HG02970 (cell line): ENCODE measurements at regions not wholly inside any gene's neighbourhood (a gene's known extent, or its start where the extent isn't known, plus 50 kb on each side); places are given as distances from the start of the nearest gene placed in this dataset.

Source experiments
- ATAC-seq: cut with Tn5 transposase; IDR thresholded peaks from one replicate; pipeline ENCODE4 v1.9.1; 2021; ENCODE audit warnings: mild to moderate bottlenecking, moderate library complexity, moderate number of reproducible peaks; ENCODE audit not compliant: unreplicated experiment, low FRiP score

DNA sequence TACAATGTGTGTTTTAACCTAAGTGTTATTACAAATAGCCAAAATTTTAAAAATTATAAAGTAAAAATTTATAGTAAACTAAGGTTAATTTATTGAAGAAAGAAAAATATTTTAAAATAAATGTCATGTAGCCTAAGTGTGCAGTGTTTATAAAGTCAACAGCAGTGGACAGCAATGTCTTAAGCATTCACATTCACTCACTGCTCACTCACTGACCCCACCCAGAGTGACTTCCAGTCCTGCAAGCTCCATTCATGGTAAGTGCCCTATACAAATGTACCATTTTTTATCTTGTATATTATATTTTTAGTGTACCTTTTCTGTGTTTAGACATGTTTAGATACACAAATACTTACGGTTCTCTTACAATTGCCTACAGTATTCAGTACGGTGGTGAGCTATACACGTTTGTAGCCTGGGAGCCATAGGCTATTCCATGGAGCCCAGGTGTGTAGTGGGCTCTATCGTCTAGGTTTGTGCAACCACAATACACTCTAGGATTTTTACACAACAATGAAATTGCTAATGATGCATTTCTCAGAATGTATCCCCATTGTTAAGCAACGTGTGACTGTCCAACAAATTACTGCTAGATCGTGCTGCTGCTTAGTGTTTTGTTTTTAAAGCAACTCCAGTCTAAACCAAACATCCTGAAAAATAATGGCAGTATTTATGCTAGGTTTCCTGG is 108.9 kb upstream of the NAMPT start:
- no peak for ATAC-seq

DNA sequence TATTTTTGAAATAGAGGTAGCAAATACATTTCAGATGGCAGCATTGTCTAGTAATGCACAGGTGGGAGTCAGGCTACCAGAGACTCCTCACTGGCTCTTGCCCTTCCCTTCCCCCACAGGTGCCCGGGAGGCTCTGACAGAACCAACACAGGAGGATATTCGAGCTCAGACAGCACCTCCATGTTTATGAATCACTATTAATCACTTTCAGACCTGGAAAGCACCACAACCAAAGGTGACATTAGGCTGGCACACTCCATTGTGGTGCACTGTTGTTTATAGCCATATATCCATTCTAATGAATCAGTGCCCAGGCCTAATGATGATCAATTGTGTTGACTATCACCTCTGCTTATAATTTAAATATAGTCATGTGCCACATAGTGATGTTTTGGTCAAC is 107.8 kb upstream of the NAMPT start:
- ATAC-seq: no peak

DNA sequence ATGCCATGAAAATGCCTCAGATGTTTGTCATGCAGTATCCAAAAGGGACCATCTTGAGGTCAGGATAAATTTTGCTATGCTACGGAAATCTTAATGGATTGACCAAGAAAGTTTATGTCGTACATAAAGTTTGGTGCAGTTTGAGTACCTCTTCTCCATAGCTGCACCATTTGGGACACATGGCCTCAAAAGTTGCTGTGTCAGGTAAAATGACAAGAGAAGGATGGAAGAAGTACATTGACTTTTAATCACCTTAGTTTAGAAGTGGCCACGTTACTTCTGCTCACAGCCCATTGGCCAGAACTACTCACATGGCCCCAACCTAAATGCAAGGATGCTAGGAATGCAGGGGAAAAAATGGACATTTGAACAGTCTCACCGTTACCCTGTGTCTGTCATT is 107.4 kb upstream of the NAMPT start:
- no peak for ATAC-seq

DNA sequence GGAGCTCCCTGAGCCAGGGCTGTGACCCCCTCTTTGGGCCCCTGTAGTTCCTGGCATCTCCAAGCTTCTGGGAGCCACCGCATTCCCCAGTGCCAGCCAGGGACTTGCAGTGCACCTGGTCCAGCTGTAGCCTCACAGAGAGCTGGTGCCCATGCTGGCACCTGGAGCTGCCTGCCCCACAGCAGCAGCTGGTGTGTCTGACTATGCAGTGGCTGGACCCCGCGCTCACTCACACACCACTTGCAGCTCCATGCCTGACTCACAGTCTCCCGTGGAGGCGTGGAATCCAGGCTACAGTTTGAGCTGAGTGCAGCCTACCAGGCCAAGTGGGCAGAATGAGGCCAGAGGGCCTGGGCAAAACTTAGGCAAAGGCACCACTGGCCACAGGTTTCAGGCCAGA is 102.2 kb upstream of the NAMPT start:
- ATAC-seq: no peak

DNA sequence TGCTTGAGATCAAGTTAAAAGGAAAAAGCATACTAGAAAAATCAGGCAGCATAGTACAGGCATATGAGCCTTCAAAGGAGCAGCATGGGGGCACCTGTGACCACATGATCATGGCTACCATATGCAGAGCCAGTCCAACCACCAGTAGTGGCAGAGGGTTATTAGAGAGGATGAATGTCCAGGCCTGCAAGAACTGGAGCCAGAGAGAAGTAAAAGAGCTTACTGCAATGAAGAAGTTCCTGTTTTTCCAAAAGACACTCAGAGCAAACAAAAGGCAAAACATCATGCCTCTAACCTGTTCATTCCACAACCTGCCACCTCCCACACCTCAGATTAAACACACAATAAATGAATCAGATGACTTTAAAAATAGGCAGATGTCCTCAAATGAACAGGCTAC is 99.6 kb upstream of the NAMPT start:
- ATAC-seq: no peak

DNA sequence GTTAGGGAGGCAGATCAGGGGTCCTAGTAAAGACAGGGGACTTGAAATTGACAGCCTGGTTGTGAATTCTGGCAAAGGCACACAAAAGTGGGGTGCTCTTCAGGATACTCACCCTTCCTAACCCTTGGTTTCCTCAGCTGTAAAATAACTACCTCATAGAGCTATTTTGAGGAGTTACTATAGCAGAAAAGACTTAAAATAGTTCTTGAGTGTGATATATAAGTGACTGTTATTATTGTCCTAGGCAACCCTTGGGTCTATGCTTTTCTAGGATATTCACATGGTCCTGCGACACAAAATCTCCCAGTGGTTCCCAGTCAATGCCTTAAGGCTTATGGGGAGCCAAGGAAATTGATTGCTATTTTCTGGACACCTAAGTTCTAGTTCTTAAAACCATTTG is 98.1 kb upstream of the NAMPT start:
- no peak for ATAC-seq

DNA sequence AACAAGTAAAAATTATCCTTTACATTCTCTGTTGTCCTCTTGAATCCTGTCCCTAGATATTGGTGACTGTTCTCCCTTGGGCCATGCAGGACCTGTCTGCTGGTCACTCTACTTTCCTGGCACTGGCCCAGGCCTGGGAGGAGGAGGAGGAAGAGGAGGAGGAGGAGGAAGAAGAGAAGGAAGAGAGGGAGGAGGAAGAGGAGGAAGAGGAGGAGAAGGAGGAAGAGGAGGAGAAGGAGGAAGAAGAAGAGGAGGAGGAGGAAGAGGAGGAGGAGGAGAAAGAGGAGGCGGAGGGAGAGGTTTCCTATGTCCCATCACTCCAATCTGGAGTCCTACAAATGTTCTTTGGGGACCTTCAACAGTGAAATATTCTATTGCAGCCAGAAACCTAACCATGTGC is 97.3 kb upstream of the NAMPT start:
- ATAC-seq: no peak

DNA sequence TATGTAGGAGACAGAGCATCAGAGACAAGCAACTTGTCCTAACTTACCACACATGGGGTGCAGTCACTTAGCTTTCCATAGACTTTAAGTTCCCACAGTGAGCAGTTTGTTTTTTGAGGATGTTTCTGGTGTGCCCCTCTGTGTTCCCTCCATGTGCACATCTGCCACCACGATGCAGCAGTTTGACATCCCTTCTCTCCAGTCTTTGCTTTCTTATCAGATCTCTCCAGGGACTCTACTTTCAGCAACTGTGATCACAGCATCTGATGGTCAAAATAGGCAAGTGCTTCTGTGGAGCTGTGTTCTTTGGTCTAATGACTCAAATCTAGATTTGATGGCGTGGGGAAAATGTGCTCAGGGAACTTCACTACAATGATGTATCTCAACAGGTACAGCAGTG is 96.5 kb upstream of the NAMPT start:
- no peak for ATAC-seq

DNA sequence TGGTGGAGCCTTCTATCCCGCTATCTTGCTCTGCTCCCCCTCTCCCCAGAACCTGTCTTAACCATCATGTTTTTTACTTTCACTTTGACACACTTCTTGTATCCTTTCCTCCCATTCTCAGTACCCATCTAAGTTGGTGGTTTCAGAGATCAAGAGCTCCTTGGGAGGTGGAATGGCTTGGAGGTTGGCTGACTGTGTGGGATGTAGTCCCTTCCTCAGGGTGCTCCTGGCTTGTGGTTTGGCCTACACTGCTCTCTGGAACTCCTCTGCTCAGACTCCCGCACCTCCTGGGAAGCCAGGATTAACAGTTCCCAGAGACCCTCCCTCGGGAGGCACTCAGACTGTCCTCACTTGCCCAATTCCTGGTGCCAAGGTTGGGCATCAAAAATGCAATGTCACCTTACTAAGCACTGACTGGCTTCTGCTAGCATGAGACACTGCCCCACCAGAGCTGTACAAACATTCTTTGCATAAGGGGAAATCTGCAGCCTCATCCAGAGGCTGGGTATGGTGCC is 93.1 kb upstream of the NAMPT start:
- ATAC-seq: no peak

DNA sequence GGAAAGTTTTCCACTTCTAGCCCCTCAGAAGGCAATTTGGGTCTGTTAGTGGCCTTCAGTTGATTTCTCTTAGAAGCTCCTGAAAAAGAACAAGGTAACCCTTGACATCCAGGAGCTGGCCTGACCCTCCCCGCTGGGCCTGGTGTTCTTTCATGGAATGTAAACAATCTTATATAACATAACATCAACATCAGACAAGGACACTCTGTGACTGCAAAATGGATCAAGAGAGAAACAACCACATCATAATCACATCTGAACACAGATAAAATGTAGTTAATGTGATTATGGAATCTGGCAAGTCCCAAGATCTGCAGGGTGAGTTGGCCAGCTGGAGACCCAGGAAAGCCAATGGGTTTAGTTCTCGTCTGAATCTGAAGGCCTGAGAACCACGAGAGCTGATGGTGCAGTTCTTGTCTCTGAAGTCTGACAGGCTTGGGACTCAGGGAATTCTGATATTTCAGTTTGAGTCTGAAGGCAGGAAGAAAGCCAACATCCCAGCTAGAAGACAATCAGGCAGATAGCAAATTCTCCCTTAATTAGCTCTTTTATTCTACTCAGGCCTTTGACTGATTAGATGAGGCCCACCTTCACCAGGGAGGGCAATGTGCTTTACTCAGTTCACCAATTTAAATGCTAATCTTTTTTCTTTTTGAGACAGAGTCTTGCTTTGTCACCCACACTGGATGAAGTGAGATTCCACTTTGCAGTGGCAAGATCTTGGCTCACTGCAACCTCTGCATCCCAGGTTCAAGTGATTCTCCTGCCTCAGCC is 91.4 kb upstream of the NAMPT start:
- no peak for ATAC-seq

DNA sequence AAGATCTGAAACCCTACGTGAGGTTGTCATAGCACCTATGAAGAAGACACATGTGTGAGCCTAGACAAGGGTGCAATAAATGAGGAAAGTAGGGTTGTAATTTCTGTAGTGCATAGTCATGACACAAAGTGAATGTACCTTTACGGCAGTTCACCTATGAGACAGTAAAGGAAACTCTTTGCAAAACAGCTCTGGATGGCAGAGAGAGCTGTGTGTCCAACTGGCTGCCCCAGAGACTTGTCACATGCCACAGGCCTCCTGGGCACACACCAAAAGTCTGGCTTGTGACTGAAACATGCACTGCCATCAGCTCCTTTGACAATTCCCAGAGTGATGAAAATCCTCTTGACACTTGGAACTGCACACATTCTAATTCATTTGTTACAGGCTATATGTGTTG is 90.7 kb upstream of the NAMPT start:
- ATAC-seq: no peak

DNA sequence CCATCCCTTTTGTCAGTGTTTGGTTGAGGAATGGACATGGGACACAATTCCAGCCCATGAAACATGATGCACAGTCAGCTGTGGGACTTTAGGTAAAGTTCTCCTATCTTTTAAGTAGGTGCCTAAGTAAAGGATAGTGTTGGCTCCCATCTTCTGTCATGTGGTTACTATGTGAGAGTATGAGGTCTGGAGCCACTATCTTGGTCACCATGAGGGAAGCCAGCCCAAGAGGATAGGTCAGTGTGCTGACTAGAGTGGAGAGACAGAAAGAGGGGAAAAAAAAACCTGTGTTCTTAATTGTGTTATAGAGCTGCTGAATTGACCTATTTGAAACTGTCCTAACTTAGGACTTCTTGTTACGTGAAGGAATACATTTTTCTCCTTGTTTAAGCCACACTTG is 89.7 kb upstream of the NAMPT start:
- no peak for ATAC-seq

DNA sequence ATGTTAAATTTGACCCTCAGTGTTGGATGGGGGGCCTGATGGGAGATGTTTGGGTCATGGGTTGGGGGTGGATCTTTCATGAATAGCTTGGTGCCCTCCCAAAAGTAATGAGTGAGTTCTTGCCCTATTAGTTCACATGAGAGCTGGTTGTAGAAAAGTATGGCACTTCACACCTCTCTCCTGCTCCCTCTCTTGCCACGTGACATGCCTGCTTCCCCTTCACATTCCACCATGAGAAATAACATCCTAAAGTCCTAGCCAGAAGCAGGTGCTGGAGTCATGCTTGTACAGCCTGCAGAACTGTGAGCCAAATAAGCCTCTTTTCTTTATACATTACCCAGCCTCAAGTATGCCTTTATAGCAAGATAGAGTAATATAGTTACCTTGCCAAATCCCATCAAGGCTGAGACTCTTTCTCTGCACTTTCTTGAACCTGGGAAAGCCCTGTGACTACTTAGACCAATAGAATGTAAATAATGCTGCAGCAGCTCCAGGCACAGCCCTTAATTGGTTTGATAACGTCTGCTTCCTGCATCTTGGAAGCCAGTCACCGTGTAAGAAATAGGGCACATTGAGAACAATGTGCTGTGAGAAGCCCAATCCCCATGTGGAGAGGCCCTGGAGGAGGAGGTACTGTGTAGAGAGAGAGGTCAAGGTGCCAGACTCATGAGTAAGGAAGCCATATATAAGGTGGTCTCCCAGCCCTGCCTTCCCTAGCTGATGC is 88.0 kb upstream of the NAMPT start:
- no peak for ATAC-seq

DNA sequence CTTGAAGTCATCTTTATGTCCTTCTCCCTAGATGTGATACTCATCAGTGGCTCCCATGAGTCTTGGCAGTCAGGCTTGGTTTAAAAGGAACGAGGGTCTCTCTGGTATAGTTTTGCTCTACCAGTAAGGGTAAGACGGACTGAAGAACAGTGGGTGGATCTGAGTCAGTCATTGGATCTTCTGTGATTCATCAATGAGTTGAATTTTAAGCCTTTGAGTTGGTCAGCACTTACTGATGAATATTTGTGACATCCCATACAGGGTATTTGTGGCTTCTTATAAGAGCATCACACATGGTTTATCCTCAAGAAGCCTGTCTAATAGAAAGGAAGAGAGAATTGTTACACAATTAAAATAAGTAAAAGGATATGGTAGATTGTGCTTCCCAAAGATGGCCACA is 87.3 kb upstream of the NAMPT start:
- no peak for ATAC-seq

DNA sequence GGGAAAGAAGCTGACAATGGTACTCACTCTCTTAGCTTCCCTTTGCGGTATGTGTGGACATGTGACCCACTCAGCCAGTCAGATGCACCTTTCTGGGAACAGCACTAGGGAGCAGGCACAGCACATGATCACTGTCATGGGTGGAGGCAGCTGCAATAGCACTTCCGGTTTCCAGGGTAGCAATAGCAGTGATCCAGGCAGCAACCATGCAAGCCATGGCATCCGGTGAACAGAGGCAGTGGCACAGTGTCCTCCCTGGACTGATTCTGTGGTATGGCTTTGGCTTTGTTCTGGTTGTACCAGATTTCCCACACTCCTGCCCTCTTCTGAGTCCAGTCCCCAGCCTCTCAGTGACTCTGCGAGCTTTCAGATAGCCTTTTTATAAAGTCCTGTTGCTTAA is 86.8 kb upstream of the NAMPT start:
- ATAC-seq: no peak

DNA sequence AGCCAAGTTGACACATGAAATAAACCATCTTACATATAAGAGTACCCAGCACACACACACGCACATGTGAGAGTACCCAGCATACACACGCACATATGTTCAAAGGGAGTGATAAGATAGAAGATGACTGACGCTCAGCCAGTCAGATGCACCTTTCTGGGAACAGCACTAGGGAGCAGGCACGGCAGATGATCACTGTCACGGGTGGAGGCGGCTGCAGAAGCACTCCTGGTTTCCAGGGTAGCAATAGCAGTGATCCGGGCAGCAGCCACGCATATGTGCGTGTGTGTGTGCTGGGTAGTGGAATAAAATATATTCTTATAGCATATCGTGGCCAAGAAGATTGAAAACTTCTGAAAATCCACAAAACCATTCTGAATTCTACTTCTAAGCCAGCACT is 85.8 kb upstream of the NAMPT start:
- ATAC-seq: no peak

DNA sequence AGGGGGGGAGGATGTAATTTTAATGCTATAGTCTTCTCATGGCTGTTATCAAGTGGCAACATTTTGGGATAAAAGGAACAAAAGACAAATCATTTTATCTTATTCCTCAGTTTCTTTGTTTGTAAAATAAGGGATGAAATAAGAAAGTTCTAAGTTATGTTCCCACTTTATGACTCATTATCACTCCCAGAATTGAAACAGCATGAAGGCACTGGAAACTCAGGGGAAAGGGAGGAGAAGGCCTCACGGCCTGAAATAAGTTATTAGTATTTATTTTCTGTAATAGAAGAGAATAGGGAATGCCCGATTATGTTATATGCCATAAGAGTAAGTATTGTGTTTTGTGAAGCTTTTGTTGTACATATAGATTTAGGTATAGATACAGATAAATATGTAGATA is 85.0 kb upstream of the NAMPT start:
- no peak for ATAC-seq

DNA sequence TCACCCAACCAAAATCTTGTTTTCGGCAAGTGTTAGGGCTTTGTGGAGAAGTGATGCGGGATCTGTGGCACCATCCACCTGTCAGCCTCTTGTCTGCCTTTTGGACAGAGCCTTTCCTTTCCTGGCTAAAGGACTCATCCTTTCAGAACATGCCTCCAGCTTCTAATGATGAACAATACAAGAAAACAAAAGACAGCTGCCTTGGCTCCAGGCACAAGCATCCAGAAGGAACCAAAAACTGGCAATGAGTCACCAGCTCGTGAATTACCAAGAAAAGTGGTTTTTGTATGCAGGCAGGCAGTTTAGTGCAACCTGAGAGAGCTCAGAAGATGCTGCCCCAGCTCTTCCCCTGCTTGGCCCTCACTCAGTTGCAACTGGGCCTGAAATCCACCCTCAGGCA is 84.6 kb upstream of the NAMPT start:
- no peak for ATAC-seq

DNA sequence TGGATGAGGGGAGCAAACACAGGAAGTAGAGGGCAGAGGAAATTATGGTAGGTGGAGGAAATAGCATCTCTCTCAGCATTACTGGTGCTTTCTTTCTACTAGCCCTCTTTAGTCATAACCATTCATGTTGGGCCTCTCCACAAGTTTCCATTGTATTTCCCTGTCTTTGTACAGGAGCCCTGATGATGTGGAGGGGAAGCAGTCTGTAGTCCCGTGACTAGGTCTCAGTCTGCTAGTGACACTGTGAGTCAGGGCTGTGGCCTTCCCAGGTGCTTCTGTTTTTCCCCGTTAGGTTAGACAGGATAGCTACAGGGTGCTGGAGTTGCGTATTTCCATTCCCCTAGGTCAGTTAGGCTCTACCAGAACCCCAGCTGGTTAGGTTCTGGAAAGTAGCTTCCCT is 82.9 kb upstream of the NAMPT start:
- ATAC-seq: no peak

DNA sequence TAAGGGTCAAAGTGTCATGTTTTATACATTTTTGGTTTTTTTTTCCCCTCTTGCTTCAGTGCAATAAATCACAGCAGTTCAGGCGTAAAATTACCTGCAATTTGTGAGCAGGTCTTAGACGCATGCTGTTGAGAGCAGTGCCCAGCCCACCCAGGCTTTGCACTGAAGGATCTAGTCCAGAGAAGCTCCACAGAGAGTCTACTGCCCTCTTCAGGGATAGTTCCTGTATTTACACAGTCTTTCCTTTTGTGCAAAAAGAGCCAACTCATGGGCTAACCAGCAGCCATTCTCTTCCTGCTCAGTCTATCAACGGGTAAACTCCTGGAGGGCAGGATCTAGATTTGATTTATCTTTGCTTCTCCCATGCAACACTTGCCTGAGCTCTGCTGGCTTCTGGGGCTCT is 82.2 kb upstream of the NAMPT start:
- ATAC-seq: no peak

DNA sequence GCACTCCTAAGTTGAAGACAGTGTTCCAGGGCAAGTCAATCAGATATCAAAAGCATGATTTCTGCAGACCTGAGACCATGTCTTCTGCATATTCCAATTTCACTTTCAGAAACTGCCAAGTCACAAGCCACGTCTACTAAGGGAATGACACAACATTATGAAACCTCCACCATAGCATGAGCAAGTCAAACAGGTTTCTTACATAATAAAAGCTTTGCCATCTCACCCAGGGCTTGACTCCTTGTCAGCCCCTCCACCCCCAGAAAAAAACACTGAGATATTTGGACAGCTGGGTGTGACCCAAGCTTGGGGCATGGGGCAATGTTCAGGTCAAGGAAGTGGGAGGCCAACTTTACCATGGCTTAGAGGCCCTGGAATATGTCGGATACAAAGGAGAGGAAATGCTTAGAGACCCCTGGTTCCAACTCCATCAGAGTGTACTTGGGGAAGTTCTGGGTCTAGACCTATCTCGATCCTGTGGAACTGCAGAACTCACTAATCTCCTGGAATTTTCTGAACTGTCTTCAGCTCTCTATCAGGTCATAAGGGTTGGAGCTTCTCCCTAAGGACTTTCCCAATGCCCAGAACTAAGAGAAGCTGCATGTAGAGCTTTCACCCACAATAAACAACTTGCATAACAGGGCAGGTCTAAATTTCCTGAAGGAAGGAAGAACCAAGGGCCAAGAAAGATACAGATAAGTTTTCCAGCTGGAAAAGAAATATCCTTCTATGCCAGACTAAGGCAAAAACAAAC is 80.6 kb upstream of the NAMPT start:
- no peak for ATAC-seq
